ENCODE measurements at regions not wholly inside any gene's neighbourhood (a gene's known extent, or its start where the extent isn't known, plus 50 kb on each side); places are given as distances from the start of the nearest gene placed in this dataset.

GRCh38 chr9:17018540-17019196 is 116.2 kb upstream of the CNTLN start:
- DNase-seq (ENCODE audit: low spot score), result no peak

- DNase-seq (ENCODE audit: low spot score), result peak; percentile 1
These were observed 116.8 kb upstream of the CNTLN start for GRCh38 chr9:17017931-17018491.

GRCh38 chr9:17013891-17014290 is 120.9 kb upstream of the CNTLN start:
- no peak for DNase-seq (ENCODE audit: low spot score)

- no peak for DNase-seq (ENCODE audit: low spot score)
These were observed 121.8 kb upstream of the CNTLN start for GRCh38 chr9:17013010-17013409.

- no peak for DNase-seq (ENCODE audit: low spot score)
These were observed 123.0 kb upstream of the CNTLN start for GRCh38 chr9:17011880-17012279.

GRCh38 chr9:17009071-17009470 is 125.8 kb upstream of the CNTLN start:
- no peak for DNase-seq (ENCODE audit: low spot score)

GRCh38 chr9:17005056-17005823 is 129.6 kb upstream of the CNTLN start:
- DNase-seq (ENCODE audit: low spot score), result no peak

GRCh38 chr9:17004500-17004899 is 130.3 kb upstream of the CNTLN start:
- no peak for DNase-seq (ENCODE audit: low spot score)

GRCh38 chr9:17003576-17004240 is 131.1 kb upstream of the CNTLN start:
- DNase-seq (ENCODE audit: low spot score), result no peak

- DNase-seq (ENCODE audit: low spot score), result no peak
These were observed 126.5 kb upstream of the BNC2 start for GRCh38 chr9:16996901-16997491.

- no peak for DNase-seq (ENCODE audit: low spot score)
These were observed 121.7 kb upstream of the BNC2 start for GRCh38 chr9:16992138-16992537.

- DNase-seq (ENCODE audit: low spot score), result no peak
These were observed 116.6 kb upstream of the BNC2 start for GRCh38 chr9:16987026-16987425.

- no peak for DNase-seq (ENCODE audit: low spot score)
These were observed 116.1 kb upstream of the BNC2 start for GRCh38 chr9:16986556-16986955.

- DNase-seq (ENCODE audit: low spot score), result no peak
These were observed 115.3 kb upstream of the BNC2 start for GRCh38 chr9:16985559-16986348.

GRCh38 chr9:16982780-16983310 is 112.4 kb upstream of the BNC2 start:
- no peak for DNase-seq (ENCODE audit: low spot score)

- DNase-seq (ENCODE audit: low spot score), result no peak
These were observed 106.0 kb upstream of the BNC2 start for GRCh38 chr9:16976427-16976826.

- no peak for DNase-seq (ENCODE audit: low spot score)
These were observed 104.0 kb upstream of the BNC2 start for GRCh38 chr9:16974436-16974835.

GRCh38 chr9:16970321-16970720 is 99.9 kb upstream of the BNC2 start:
- no peak for DNase-seq (ENCODE audit: low spot score)

GRCh38 chr9:16964228-16964627 is 93.8 kb upstream of the BNC2 start:
- DNase-seq (ENCODE audit: low spot score), result no peak

- no peak for DNase-seq (ENCODE audit: low spot score)
These were observed 89.6 kb upstream of the BNC2 start for GRCh38 chr9:16960084-16960483.

GRCh38 chr9:16959391-16959790 is 88.9 kb upstream of the BNC2 start:
- DNase-seq (ENCODE audit: low spot score), result no peak
